ENCODE measurements at regions not wholly inside any gene's neighbourhood (a gene's known extent, or its start where the extent isn't known, plus 50 kb on each side); places are given as distances from the start of the nearest gene placed in this dataset.

DNA sequence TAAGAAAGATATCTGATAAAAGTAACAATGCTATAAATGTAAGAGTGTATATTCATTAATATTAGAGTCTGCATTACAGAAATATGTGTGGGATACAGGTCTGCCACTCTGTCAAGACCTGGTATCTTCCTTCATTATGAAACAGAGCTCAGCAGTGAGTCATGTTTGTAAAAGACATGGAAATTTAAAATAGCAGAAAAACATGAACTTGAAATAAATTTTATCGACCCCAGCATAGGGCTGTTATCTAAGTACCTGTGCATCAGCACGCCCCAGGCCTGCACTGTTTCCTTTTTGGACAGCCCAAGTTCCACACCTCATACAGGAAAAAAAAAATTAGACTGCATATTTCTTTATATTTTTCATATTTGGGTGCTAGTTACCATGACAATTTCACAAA is 58.0 kb upstream of the ZPBP start:
- Histone ChIP-seq H4K20me1 (replicated peaks; ENCODE audit: control insufficient read depth, extremely low read depth, insufficient read depth, low read length) (no peaks in the 10 kb centered on the region), H3K9ac (replicated peaks; ENCODE audit: extremely low read depth, insufficient read depth, low read length) (no peak overlapping the region), H3K27me3 (ENCODE audit: control insufficient read depth in 2 of 2, insufficient read depth in 2 of 2, low read length in 2 of 2) (no peaks in the 10 kb centered on the region), H3K36me3 (ENCODE audit: control insufficient read depth in 2 of 2, extremely low read depth in 1 of 2, insufficient read depth in 2 of 2, low read length in 2 of 2) (no peaks in the 10 kb centered on the region), H3K4me3 (replicated peaks in 1 of 3; ENCODE audit: insufficient read depth in 1 of 3, low read depth in 1 of 3, low read length in 3 of 3) (no peak overlapping the region), H3K9me1 (replicated peaks; ENCODE audit: control insufficient read depth, extremely low read depth, insufficient read depth, low read length) (no peaks in the 10 kb centered on the region), H3K4me2 (ENCODE audit: insufficient read depth, low read length) (no peak overlapping the region), H3K9me3 (replicated peaks; ENCODE audit: control insufficient read depth, insufficient read depth, low read length) (no peaks in the 10 kb centered on the region), H2AFZ (ENCODE audit: low read depth, low read length) (no peak overlapping the region), H3K27ac (ENCODE audit: insufficient read depth, low read depth, low read length) (no peak overlapping the region), H3K4me1 (ENCODE audit: control insufficient read depth, extremely low read depth, insufficient read depth, low read length) (no peaks in the 10 kb centered on the region), H3K79me2 (ENCODE audit: control insufficient read depth, insufficient read depth, low read length) (no peaks in the 10 kb centered on the region)
- dilution Hi-C loops (cut with MboI; ENCODE audit: extremely low pct_ligation_motif_present, low sequenced_read_pairs) (no loop called here), intact Hi-C loops (cut with micrococcal nuclease) (no loop called here)
- CTCF ChIA-PET: no interaction called here
- DNase-seq (ENCODE audit: low read depth, low spot score) (no peak), FAIRE-seq (no peak)
- TF ChIP-seq JUN (IDR thresholded peaks at IDR 0.05; ENCODE audit: borderline replicate concordance, insufficient read depth, insufficient read length, low read depth) (no peak), GATA2 (IDR thresholded peaks at IDR 0.05; ENCODE audit: insufficient read depth, insufficient read length, low read depth, low read length) (no peak), POLR2AphosphoS5 (IDR thresholded peaks at IDR 0.05; ENCODE audit: insufficient read depth, low read depth, low read length) (no peak), MYC (IDR thresholded peaks at IDR 0.05; ENCODE audit: low read depth, low read length) (no peak), POLR2A (IDR thresholded peaks at IDR 0.05; ENCODE audit: low read depth, low read length) (no peak), EZH2 (IDR thresholded peaks at IDR 0.05; ENCODE audit: borderline replicate concordance, low read depth, low read length, severe bottlenecking) (no peak), FOS (IDR thresholded peaks at IDR 0.05; ENCODE audit: borderline replicate concordance, insufficient read depth, low read length) (no peak)
- TF ChIP-seq, protein P1, sequence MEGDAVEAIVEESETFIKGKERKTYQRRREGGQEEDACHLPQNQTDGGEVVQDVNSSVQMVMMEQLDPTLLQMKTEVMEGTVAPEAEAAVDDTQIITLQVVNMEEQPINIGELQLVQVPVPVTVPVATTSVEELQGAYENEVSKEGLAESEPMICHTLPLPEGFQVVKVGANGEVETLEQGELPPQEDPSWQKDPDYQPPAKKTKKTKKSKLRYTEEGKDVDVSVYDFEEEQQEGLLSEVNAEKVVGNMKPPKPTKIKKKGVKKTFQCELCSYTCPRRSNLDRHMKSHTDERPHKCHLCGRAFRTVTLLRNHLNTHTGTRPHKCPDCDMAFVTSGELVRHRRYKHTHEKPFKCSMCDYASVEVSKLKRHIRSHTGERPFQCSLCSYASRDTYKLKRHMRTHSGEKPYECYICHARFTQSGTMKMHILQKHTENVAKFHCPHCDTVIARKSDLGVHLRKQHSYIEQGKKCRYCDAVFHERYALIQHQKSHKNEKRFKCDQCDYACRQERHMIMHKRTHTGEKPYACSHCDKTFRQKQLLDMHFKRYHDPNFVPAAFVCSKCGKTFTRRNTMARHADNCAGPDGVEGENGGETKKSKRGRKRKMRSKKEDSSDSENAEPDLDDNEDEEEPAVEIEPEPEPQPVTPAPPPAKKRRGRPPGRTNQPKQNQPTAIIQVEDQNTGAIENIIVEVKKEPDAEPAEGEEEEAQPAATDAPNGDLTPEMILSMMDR (IDR thresholded peaks at IDR 0.05; ENCODE audit: extremely low read depth in 1 of 2, insufficient read depth in 1 of 2, low read depth in 1 of 2, low read length in 2 of 2): no peak
- TF ChIP-seq, protein P2, sequence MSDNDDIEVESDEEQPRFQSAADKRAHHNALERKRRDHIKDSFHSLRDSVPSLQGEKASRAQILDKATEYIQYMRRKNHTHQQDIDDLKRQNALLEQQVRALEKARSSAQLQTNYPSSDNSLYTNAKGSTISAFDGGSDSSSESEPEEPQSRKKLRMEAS (IDR thresholded peaks at IDR 0.05; ENCODE audit: insufficient read depth, insufficient read length): no peak
- POLR2A ChIA-PET: no interaction called here
- BruUV-seq (replicated peaks): no TSS peak

Data from endothelial cell of umbilical vein (primary cell).